Fibroblast of lung (primary cell): ENCODE measurements at regions not wholly inside any gene's neighbourhood (a gene's known extent, or its start where the extent isn't known, plus 50 kb on each side); places are given as distances from the start of the nearest gene placed in this dataset.

Experiments
- CTCF ChIP-seq, 2 donors: IDR thresholded peaks in 1 of 2; conservative IDR thresholded peaks in 1 of 2; 1 replicate in 1 of 2; 2 replicates in 1 of 2; pipeline ENCODE4 v1.5.1; 2011 to 2012; ENCODE audit warnings: low read length in 2 of 2, control low read depth in 1 of 2, inconsistent platforms in 1 of 2, low read depth in 1 of 2, mild to moderate bottlenecking in 1 of 2
- EZH2 ChIP-seq: IDR thresholded peaks from 2 replicates; pipeline ENCODE4 v1.5.1; 2012; ENCODE audit warnings: low read length, control low read depth, mild to moderate bottlenecking; ENCODE audit errors: missing control alignments

DNA sequence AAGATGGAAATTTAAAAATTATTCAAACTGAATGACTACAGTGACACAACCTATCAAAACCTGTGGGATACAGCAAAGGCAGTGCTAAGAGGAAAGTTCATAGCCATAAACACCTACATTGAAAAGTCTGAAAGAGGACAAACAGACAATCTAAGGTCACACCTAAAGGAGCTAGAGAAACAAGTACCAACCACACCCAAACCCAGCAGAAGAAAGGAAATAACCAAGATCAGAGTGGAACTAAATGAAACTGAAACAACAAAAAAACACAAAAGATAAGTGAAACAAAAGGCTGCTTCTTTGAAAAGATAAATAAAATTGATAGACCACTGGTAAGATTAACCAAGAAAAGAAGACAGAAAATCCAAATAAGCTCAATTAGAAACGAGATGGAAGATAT is 247.2 kb upstream of the ZNF804A start:
- TF ChIP-seq CTCF (conservative IDR thresholded peaks at IDR 0.05 in 1 of 2, IDR thresholded peaks at IDR 0.05 in 1 of 2; ENCODE audit: low read depth in 1 of 2, low read length in 2 of 2) (no peak), EZH2 (no peak)
